C4-2B (cell line): ENCODE measurements at regions not wholly inside any gene's neighbourhood (a gene's known extent, or its start where the extent isn't known, plus 50 kb on each side); places are given as distances from the start of the nearest gene placed in this dataset.

ENCODE experiments used
- ZFX ChIP-seq: fragments of 450-650 bp; IDR thresholded peaks from 2 replicates; pipeline ENCODE4 v1.6.1; 2017
- TF ChIP-seq, protein P1 (sequence below): fragments of 450-650 bp; conservative IDR thresholded peaks from 2 replicates; pipeline ENCODE4 v1.5.1; 2017; ENCODE audit warnings: mild to moderate bottlenecking

DNA sequence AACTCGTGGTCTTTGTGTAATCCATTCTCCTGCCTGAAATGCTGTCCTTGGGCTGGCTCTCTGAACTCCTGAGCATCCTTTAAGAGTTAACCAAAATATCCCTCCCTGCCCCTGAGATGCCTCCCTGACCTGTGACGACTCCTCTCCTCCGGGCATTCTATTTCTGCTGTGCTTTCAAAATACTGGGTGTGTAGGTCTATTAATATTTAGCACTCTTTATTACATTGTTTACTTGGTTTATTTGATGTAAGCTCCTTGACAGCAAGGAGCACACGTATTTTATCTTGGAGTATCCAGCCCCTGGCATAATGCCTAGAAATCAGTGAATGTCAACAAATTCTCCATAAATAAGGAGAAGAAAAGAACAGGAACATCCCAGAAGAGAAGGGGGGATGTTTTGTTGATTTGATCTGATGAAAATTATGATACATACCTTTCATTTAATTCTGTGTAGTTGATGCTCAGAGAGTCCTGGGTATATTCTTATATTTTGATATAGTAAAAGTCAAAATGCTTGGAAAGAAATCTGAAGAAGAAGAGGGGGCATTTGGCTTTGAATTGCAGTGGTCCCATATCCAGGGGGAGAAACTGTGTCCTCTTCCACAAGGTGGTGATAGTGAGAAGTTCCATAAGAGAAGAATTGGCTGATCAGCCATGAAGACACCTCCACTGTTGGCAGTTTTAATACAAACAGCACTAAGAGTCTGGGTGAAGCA, 107.7 kb upstream of the MPP7 start:
- TF ChIP-seq, protein P1, sequence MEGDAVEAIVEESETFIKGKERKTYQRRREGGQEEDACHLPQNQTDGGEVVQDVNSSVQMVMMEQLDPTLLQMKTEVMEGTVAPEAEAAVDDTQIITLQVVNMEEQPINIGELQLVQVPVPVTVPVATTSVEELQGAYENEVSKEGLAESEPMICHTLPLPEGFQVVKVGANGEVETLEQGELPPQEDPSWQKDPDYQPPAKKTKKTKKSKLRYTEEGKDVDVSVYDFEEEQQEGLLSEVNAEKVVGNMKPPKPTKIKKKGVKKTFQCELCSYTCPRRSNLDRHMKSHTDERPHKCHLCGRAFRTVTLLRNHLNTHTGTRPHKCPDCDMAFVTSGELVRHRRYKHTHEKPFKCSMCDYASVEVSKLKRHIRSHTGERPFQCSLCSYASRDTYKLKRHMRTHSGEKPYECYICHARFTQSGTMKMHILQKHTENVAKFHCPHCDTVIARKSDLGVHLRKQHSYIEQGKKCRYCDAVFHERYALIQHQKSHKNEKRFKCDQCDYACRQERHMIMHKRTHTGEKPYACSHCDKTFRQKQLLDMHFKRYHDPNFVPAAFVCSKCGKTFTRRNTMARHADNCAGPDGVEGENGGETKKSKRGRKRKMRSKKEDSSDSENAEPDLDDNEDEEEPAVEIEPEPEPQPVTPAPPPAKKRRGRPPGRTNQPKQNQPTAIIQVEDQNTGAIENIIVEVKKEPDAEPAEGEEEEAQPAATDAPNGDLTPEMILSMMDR: peak; percentile 76
- TF ChIP-seq ZFX: no peak
